GM12878 (cell line): ENCODE measurements at regions not wholly inside any gene's neighbourhood (a gene's known extent, or its start where the extent isn't known, plus 50 kb on each side); places are given as distances from the start of the nearest gene placed in this dataset.

ENCODE experiments used
- ATAC-seq: fragments of 200-7000 bp; cut with Tn5 transposase; 3 replicates; pipeline ENCODE4 v1.9.1; 2020; ENCODE audit warnings: mild to moderate bottlenecking, moderate library complexity
- BruUV-seq: library from RNA; stranded (reverse); fragments of 400-500 nt; replicated peaks from 2 replicates; lab custom pipeline; 2021; lab: Mats Ljungman, UMichigan
- CTCF ChIA-PET: fragments of 300-600 bp; sonication (Branson Sonifier 250); formaldehyde crosslinking; extraction: SDS; loops from one replicate; lab custom pipeline; 2021; ENCODE audit warnings: inconsistent platforms; lab: Yijun Ruan, JAX
- POLR2A ChIA-PET: fragments of 350-600 bp; formaldehyde crosslinking; extraction: SDS; loops from one replicate; lab custom pipeline; 2021; ENCODE audit warnings: inconsistent platforms; lab: Charles Lee
- RAD21 ChIA-PET: fragments of 300-600 bp; sonication (Branson Sonifier 250); formaldehyde crosslinking; loops from one replicate; lab custom pipeline; 2023; ENCODE audit warnings: antibody characterized with exemption; ENCODE audit not compliant: unreplicated experiment; lab: Charles Lee
- SMC1A ChIA-PET: fragments of 300-600 bp; sonication (Branson Sonifier 250); formaldehyde crosslinking; loops from one replicate; lab custom pipeline; 2023; ENCODE audit not compliant: unreplicated experiment, uncharacterized antibody; lab: Charles Lee
- DNase-seq: peaks from one replicate; pipeline ENCODE4 v3.0.0-alpha.2; 2011; ENCODE audit warnings: low read depth, low spot score
- FAIRE-seq: peaks from 3 replicates; lab custom pipeline; 2011; peaks lifted over from hg19 to GRCh38; lab: Jason Lieb, UNC
- H2AFZ ChIP-seq: 2 replicates; pipeline ENCODE4 v1.6.0; 2011; ENCODE audit warnings: low read depth, low read length, control low read depth; ENCODE audit not compliant: control insufficient read depth
- H3K27ac ChIP-seq: 2 replicates; pipeline ENCODE4 v1.5.1; 2011; ENCODE audit warnings: control low read depth; ENCODE audit not compliant: control insufficient read depth, insufficient read depth
- H3K27me3 ChIP-seq, 2 experiments: replicated peaks in 1 of 2; 2 replicates each; pipeline versions ENCODE4 v1.6.0 to v1.6.1; 2011; ENCODE audit warnings: low read length in 1 of 2; ENCODE audit not compliant: control insufficient read depth in 2 of 2, insufficient read depth in 2 of 2
- H3K36me3 ChIP-seq, 2 experiments: 2 replicates each; pipeline ENCODE4 v1.5.1; 2011; ENCODE audit warnings: low read length in 1 of 2; ENCODE audit not compliant: control insufficient read depth in 2 of 2, insufficient read depth in 2 of 2
- H3K4me1 ChIP-seq: 2 replicates; pipeline ENCODE4 v1.6.1; 2011; ENCODE audit warnings: mild to moderate bottlenecking, low read length, moderate library complexity, mixed read lengths; ENCODE audit not compliant: control insufficient read depth, insufficient read depth
- H3K4me2 ChIP-seq: 2 replicates; pipeline ENCODE4 v1.6.0; 2011; ENCODE audit warnings: control low read depth; ENCODE audit not compliant: control insufficient read depth, insufficient read depth
- H3K4me3 ChIP-seq: fragments of 200-600 bp; sonication (generic); 2 replicates; pipeline ENCODE4 v1.5.1; 2016
- H3K79me2 ChIP-seq: 2 replicates; pipeline ENCODE4 v1.6.0; 2011; ENCODE audit warnings: low read length; ENCODE audit not compliant: control insufficient read depth, insufficient read depth
- H3K9ac ChIP-seq: 2 replicates; pipeline ENCODE4 v1.8.0; 2011; ENCODE audit warnings: low read length, control low read depth, mixed read lengths; ENCODE audit not compliant: control insufficient read depth, insufficient read depth
- H3K9me3 ChIP-seq: replicated peaks from 3 replicates; pipeline ENCODE4 v1.5.1; 2011; ENCODE audit warnings: mild to moderate bottlenecking, low read length; ENCODE audit not compliant: control insufficient read depth, insufficient read depth
- H4K20me1 ChIP-seq: 2 replicates; pipeline ENCODE4 v1.6.0; 2011; ENCODE audit not compliant: control insufficient read depth, insufficient read depth
- BCL11A ChIP-seq: IDR thresholded peaks from 2 replicates; pipeline ENCODE4 v1.6.1; 2011; ENCODE audit warnings: low read depth, low read length
- BHLHE40 ChIP-seq, 2 experiments: fragments of 450-650 bp in 1 of 2; IDR thresholded peaks; 2 replicates each; pipeline ENCODE4 v1.6.1; 2011 to 2017; ENCODE audit warnings: low read depth in 2 of 2, borderline replicate concordance in 1 of 2, improper control_type of control experiment in 1 of 2, low read length in 1 of 2, mild to moderate bottlenecking in 1 of 2
- CREM ChIP-seq: IDR thresholded peaks from 2 replicates; pipeline ENCODE4 v1.6.1; 2014; ENCODE audit warnings: antibody characterized with exemption, low read depth
- EGR1 ChIP-seq, 2 experiments: IDR thresholded peaks; 1 replicate in 1 of 2; 2 replicates in 1 of 2; pipeline ENCODE4 v1.6.1; 2011 to 2012; ENCODE audit warnings: low read depth in 2 of 2, low read length in 2 of 2, borderline replicate concordance in 1 of 2, mild to moderate bottlenecking in 1 of 2, moderate library complexity in 1 of 2
- EP300 ChIP-seq, 2 experiments: fragments of 150-350 bp in 1 of 2; IDR thresholded peaks; 2 replicates each; pipeline ENCODE4 v1.6.1; 2011 to 2012; ENCODE audit warnings: low read depth in 2 of 2, low read length in 2 of 2, borderline replicate concordance in 1 of 2, improper control_type of control experiment in 1 of 2, inconsistent platforms in 1 of 2; ENCODE audit not compliant: control insufficient read depth in 1 of 2
- GATAD2B ChIP-seq: fragments of 450-650 bp; conservative IDR thresholded peaks from 2 replicates; pipeline ENCODE4 v1.6.1; 2017; ENCODE audit warnings: low read depth, mild to moderate bottlenecking, moderate library complexity
- HDAC6 ChIP-seq: fragments of 200-600 bp; sonication (generic); IDR thresholded peaks from one replicate; pipeline ENCODE4 v1.8.0; 2017; ENCODE audit warnings: antibody characterized with exemption; ENCODE audit not compliant: unreplicated experiment
- PKNOX1 ChIP-seq: fragments of 450-650 bp; IDR thresholded peaks from 2 replicates; pipeline ENCODE4 v1.6.1; 2016; ENCODE audit warnings: mild to moderate bottlenecking
- POLR2AphosphoS2 ChIP-seq: IDR thresholded peaks from 2 replicates; pipeline ENCODE4 v1.6.1; 2011; ENCODE audit warnings: low read depth, mild to moderate bottlenecking, low read length, improper control_type of control experiment, moderate library complexity
- RB1 ChIP-seq: fragments of 450-650 bp; formaldehyde crosslinking; IDR thresholded peaks from 2 replicates; pipeline ENCODE4 v1.6.1; 2017; ENCODE audit warnings: mild to moderate bottlenecking, borderline replicate concordance
- RUNX3 ChIP-seq: IDR thresholded peaks from 2 replicates; pipeline ENCODE4 v1.6.1; 2012; ENCODE audit warnings: low read length, inconsistent platforms
- SMAD1 ChIP-seq: fragments of 450-650 bp; IDR thresholded peaks from 2 replicates; pipeline ENCODE4 v1.6.1; 2018; ENCODE audit warnings: mild to moderate bottlenecking, low read depth; ENCODE audit not compliant: partially characterized antibody
- SMARCA5 ChIP-seq: fragments of 450-650 bp; IDR thresholded peaks from 2 replicates; pipeline ENCODE4 v1.6.1; 2017; ENCODE audit warnings: mild to moderate bottlenecking
- SPI1 ChIP-seq: IDR thresholded peaks from 2 replicates; pipeline ENCODE4 v1.6.1; 2011; ENCODE audit warnings: low read depth, mild to moderate bottlenecking, low read length, moderate library complexity, borderline replicate concordance; ENCODE audit not compliant: insufficient read depth
- SREBF2 ChIP-seq: IDR thresholded peaks from 2 replicates; pipeline ENCODE4 v1.6.1; 2012; ENCODE audit warnings: mild to moderate bottlenecking, low read length
- STAT1 ChIP-seq: fragments of 450-650 bp; conservative IDR thresholded peaks from 2 replicates; pipeline ENCODE4 v1.6.1; 2014; ENCODE audit warnings: antibody characterized with exemption, mild to moderate bottlenecking
- STAT3 ChIP-seq: IDR thresholded peaks from 2 replicates; pipeline ENCODE4 v1.6.1; 2011; ENCODE audit warnings: low read depth, low read length, improper control_type of control experiment
- TAF1 ChIP-seq: IDR thresholded peaks from 2 replicates; pipeline ENCODE4 v1.6.1; 2011; ENCODE audit warnings: mild to moderate bottlenecking, low read depth, low read length, borderline replicate concordance
- WGBS: methylation state at CpG from one replicate; pipeline ENCODE4 v1.1.6; 2016; ENCODE audit warnings: low lambda C conversion rate; ENCODE audit not compliant: insufficient replicate concordance, insufficient coverage; ENCODE audit errors: missing lambda C conversion rate; 5-methylcytosine and 5-hydroxymethylcytosine counted together
- in situ Hi-C: fragments of 300-500 bp; cut with MboI; formaldehyde crosslinking; loops from 9 replicates; pipeline ENCODE4 v1.14.3; 2018; ENCODE audit warnings: mixed read lengths
- intact Hi-C: fragments of 100-400 bp; cut with micrococcal nuclease; formaldehyde crosslinking; loops from one replicate; pipeline ENCODE4 v1.14.2; 2022; ENCODE audit not compliant: unreplicated experiment
- TF ChIP-seq, protein P1 (sequence below): fragments of 450-650 bp; IDR thresholded peaks from 2 replicates; pipeline ENCODE4 v1.6.1; 2017; ENCODE audit warnings: borderline replicate concordance
- TF ChIP-seq, protein P2 (sequence below): fragments of 450-650 bp; IDR thresholded peaks from 2 replicates; pipeline ENCODE4 v1.6.1; 2017; ENCODE audit warnings: mild to moderate bottlenecking, low read depth, inconsistent platforms; ENCODE audit not compliant: poor library complexity, severe bottlenecking

DNA sequence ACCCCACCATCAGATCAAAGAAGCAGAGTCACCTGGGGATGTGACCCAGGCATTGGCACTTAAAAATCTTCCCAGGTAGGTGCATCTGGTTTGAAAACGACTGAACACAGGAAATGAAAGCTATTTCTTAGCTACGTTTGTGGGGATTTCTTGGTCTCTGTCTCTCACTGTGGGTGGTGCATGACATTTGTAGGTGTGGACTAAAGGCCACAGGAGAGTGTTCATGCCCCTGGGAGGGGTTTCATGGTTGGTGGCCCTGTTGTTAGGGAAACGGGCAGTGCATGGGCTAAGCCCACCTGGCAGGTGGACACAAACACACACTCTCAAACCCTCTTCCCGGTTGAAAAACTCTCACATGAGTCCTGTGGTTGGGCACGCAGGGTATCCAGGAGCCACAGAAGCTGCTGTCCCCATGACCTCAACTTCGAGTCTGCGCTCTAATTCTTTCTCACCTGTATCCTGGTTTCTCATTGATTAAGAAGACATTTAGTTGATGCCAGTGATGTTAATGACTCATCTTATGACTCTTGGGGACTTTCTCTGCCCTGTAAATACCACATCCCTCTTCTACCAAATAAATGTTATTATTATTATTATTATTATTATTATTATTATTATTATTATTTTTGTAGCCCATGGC, 119.4 kb downstream of the MRPS6 start:
- TF ChIP-seq BHLHE40 (IDR thresholded peaks at IDR 0.05; ENCODE audit: borderline replicate concordance in 1 of 2, low read depth in 2 of 2, low read length in 1 of 2) (0 out of 4 replicates have a peak, but pooled peaks of 1 of the 2 experiments have one; percentile 17), POLR2AphosphoS2 (no peak), SMAD1 (no peak), HDAC6 (no peak), PKNOX1 (no peak), SPI1 (0 out of 2 replicates have a peak, but pooled peaks have one; percentile 11), TAF1 (no peak), CREM (no peak), RB1 (no peak), STAT1 (no peak), GATAD2B (no peak), SMARCA5 (no peak), BCL11A (no peak), RUNX3 (peak; percentile 20; the same call in 1 of the 2 replicates), SREBF2 (no peak), STAT3 (no peak), EP300 (IDR thresholded peaks at IDR 0.05; ENCODE audit: borderline replicate concordance in 1 of 2, control insufficient read depth in 1 of 2, low read depth in 2 of 2, low read length in 2 of 2) (peak in 1 of 2 experiments; percentile 21; a peak in 1 of 4 replicates), EGR1 (IDR thresholded peaks at IDR 0.05; ENCODE audit: borderline replicate concordance in 1 of 2, low read depth in 2 of 2, low read length in 2 of 2) (no peak)
- TF ChIP-seq, protein P1, sequence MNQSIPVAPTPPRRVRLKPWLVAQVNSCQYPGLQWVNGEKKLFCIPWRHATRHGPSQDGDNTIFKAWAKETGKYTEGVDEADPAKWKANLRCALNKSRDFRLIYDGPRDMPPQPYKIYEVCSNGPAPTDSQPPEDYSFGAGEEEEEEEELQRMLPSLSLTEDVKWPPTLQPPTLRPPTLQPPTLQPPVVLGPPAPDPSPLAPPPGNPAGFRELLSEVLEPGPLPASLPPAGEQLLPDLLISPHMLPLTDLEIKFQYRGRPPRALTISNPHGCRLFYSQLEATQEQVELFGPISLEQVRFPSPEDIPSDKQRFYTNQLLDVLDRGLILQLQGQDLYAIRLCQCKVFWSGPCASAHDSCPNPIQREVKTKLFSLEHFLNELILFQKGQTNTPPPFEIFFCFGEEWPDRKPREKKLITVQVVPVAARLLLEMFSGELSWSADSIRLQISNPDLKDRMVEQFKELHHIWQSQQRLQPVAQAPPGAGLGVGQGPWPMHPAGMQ: no peak
- TF ChIP-seq, protein P2, sequence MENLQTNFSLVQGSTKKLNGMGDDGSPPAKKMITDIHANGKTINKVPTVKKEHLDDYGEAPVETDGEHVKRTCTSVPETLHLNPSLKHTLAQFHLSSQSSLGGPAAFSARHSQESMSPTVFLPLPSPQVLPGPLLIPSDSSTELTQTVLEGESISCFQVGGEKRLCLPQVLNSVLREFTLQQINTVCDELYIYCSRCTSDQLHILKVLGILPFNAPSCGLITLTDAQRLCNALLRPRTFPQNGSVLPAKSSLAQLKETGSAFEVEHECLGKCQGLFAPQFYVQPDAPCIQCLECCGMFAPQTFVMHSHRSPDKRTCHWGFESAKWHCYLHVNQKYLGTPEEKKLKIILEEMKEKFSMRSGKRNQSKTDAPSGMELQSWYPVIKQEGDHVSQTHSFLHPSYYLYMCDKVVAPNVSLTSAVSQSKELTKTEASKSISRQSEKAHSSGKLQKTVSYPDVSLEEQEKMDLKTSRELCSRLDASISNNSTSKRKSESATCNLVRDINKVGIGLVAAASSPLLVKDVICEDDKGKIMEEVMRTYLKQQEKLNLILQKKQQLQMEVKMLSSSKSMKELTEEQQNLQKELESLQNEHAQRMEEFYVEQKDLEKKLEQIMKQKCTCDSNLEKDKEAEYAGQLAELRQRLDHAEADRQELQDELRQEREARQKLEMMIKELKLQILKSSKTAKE: no peak
- no peak overlapping the region for H3K4me2 ChIP-seq
- no peaks in the 10 kb centered on the region for H3K36me3 ChIP-seq
- intact Hi-C loops: no loop called here
- H3K4me1 ChIP-seq: peaks cover 4% of the 10 kb centered on the region
- no peak overlapping the region for H3K9ac ChIP-seq
- BruUV-seq: no TSS peak
- no peak for FAIRE-seq
- no peak overlapping the region for H3K4me3 ChIP-seq
- H4K20me1 ChIP-seq: no peaks in the 10 kb centered on the region
- no peaks in the 10 kb centered on the region for H3K79me2 ChIP-seq
- in situ Hi-C loops: no loop called here
- ChIA-PET POLR2A (no interaction called here), RAD21 (interaction anchor here (0.9 to 1.0 kb wide), 5 partner anchors 9 to 269 kb away, joined by 3 read pairs; no protein-coding TSS in a partner anchor), SMC1A (interaction anchor here (0.7 to 1.3 kb wide), 4 partner anchors 9 to 176 kb away, joined by 3 to 4 read pairs (median 3); no protein-coding TSS in a partner anchor), CTCF (interaction anchor here (0.6 kb wide), 1 partner anchor 247 kb away, joined by 4 read pairs; no protein-coding TSS in a partner anchor)
- peak overlapping the region; percentile 27; the same call in 1 of the 2 replicates for H2AFZ ChIP-seq
- 7% methylated on average over 7 of the region's 7 CpGs for WGBS
- H3K9me3 ChIP-seq: peaks cover 2% of the 10 kb centered on the region; the same call in 1 of the 3 replicates
- peak; percentile 92 for ATAC-seq
- DNase-seq: peak; percentile 35
- H3K27me3 ChIP-seq: no peaks in the 10 kb centered on the region
- H3K27ac ChIP-seq: no peak overlapping the region
